HCT116 (cell line): ENCODE measurements at regions not wholly inside any gene's neighbourhood (a gene's known extent, or its start where the extent isn't known, plus 50 kb on each side); places are given as distances from the start of the nearest gene placed in this dataset.

Experiments
- ATAC-seq: fragments of 200-7000 bp; cut with Tn5 transposase; 2 replicates; pipeline ENCODE4 v1.9.1; 2020; ENCODE audit warnings: mild to moderate bottlenecking, moderate library complexity
- BruUV-seq: library from RNA; stranded (reverse); fragments of 400-500 nt; replicated peaks from 2 replicates; lab custom pipeline; 2021; lab: Mats Ljungman, UMichigan
- CTCF ChIA-PET: fragments of 300-600 bp; sonication (Branson Sonifier 250); formaldehyde crosslinking; loops from one replicate; lab custom pipeline; 2021; ENCODE audit warnings: antibody characterized with exemption; lab: Charles Lee
- POLR2A ChIA-PET: fragments of 300-600, 350-600 bp; sonication (Branson Sonifier 250); formaldehyde crosslinking; loops from one replicate; lab custom pipeline; 2021; ENCODE audit warnings: antibody characterized with exemption; lab: Charles Lee
- RAD21 ChIA-PET, 2 experiments: fragments of 300-600 bp; sonication (Branson Sonifier 250); formaldehyde crosslinking; loops; one replicate each; lab custom pipeline; 2023; ENCODE audit warnings: low total read pairs in 2 of 2; ENCODE audit not compliant: uncharacterized antibody in 2 of 2, unreplicated experiment in 2 of 2, low non-redundant PET in 1 of 2; lab: Charles Lee
- DNase-seq: peaks from one replicate; pipeline ENCODE4 v3.0.0-alpha.2; 2010; ENCODE audit warnings: low read depth, low spot score
- H2AFZ ChIP-seq: fragments of 200-600 bp; shearing (Covaris generic), sonication (generic); 2 replicates; pipeline ENCODE4 v1.6.1; 2017; ENCODE audit warnings: low read depth, mixed run types, mixed read lengths, antibody characterized with exemption, low read length; ENCODE audit not compliant: poor library complexity, severe bottlenecking
- H3K27ac ChIP-seq: 2 replicates; pipeline ENCODE4 v1.5.1; 2012; ENCODE audit warnings: low read depth, low read length
- H3K27me3 ChIP-seq: fragments of 200-600 bp; sonication (generic); 2 replicates; pipeline ENCODE4 v1.6.1; 2016; ENCODE audit warnings: mixed run types, low read length, mixed read lengths; ENCODE audit not compliant: insufficient read depth
- H3K36me3 ChIP-seq, 2 experiments: fragments of 200-500 bp in 1 of 2; fragments of 200-600 bp in 1 of 2; sonication (Bioruptor generic) in 1 of 2; sonication (generic) in 1 of 2; 2 replicates each; pipeline versions ENCODE4 v1.5.1 to v1.6.1; 2014 to 2016; ENCODE audit warnings: low read length in 2 of 2, inconsistent platforms in 1 of 2, mixed read lengths in 1 of 2, mixed run types in 1 of 2; ENCODE audit not compliant: insufficient read depth in 2 of 2, control insufficient read depth in 1 of 2
- H3K4me1 ChIP-seq, 2 experiments: fragments of 200-600 bp in 1 of 2; sonication (generic) in 1 of 2; 2 replicates each; pipeline versions ENCODE4 v1.5.1 to v1.6.1; 2012 to 2017; ENCODE audit warnings: low read length in 2 of 2, inconsistent platforms in 1 of 2, mild to moderate bottlenecking in 1 of 2, mixed read lengths in 1 of 2, mixed run types in 1 of 2, moderate library complexity in 1 of 2; ENCODE audit not compliant: insufficient read depth in 2 of 2, control insufficient read depth in 1 of 2
- H3K4me2 ChIP-seq: fragments of 200-600 bp; sonication (generic); 2 replicates; pipeline ENCODE4 v1.6.1; 2017; ENCODE audit warnings: mixed run types, low read length, mixed read lengths
- H3K4me3 ChIP-seq, 2 experiments: fragments of 200-600 bp in 1 of 2; sonication (generic) in 1 of 2; replicated peaks in 1 of 2; 2 replicates each; pipeline ENCODE4 v1.5.1; 2011 to 2016; ENCODE audit warnings: low read length in 2 of 2, control low read depth in 1 of 2, low read depth in 1 of 2, mild to moderate bottlenecking in 1 of 2, mixed read lengths in 1 of 2, mixed run types in 1 of 2
- H3K79me2 ChIP-seq: fragments of 200-600 bp; sonication (generic); 2 replicates; pipeline ENCODE4 v1.6.1; 2017; ENCODE audit warnings: mild to moderate bottlenecking, mixed run types, low read length, moderate library complexity, mixed read lengths; ENCODE audit not compliant: insufficient read depth
- H3K9ac ChIP-seq: fragments of 200-600 bp; sonication (generic); 2 replicates; pipeline ENCODE4 v1.6.1; 2016; ENCODE audit warnings: low read length, mixed read lengths
- H3K9me2 ChIP-seq: fragments of 200-600 bp; sonication (generic), shearing (Covaris generic); 2 replicates; pipeline ENCODE4 v1.6.1; 2017; ENCODE audit warnings: mixed run types, mild to moderate bottlenecking, moderate library complexity; ENCODE audit not compliant: insufficient read depth
- H3K9me3 ChIP-seq, 2 experiments: fragments of 200-500 bp in 1 of 2; fragments of 200-600 bp in 1 of 2; sonication (Bioruptor generic) in 1 of 2; sonication (generic) in 1 of 2; 2 replicates each; pipeline ENCODE4 v1.6.1; 2014 to 2017; ENCODE audit warnings: low read length in 2 of 2, mixed read lengths in 2 of 2, inconsistent platforms in 1 of 2, low read depth in 1 of 2, mild to moderate bottlenecking in 1 of 2, mixed run types in 1 of 2, moderate library complexity in 1 of 2; ENCODE audit not compliant: control insufficient read depth in 1 of 2, insufficient read depth in 1 of 2
- H4K20me1 ChIP-seq: fragments of 200-600 bp; sonication (generic), shearing (Covaris generic); 2 replicates; pipeline ENCODE4 v1.6.1; 2017; ENCODE audit warnings: mixed run types, mild to moderate bottlenecking, moderate library complexity; ENCODE audit not compliant: insufficient read depth
- ATF3 ChIP-seq: IDR thresholded peaks from 2 replicates; pipeline ENCODE4 v1.6.1; 2012
- CBX3 ChIP-seq: IDR thresholded peaks from 2 replicates; pipeline ENCODE4 v1.6.1; 2012; ENCODE audit warnings: low read depth
- EGR1 ChIP-seq: IDR thresholded peaks from 2 replicates; pipeline ENCODE4 v1.6.1; 2012; ENCODE audit warnings: low read depth
- EZH2phosphoT487 ChIP-seq: fragments of 200-600 bp; IDR thresholded peaks from 2 replicates; pipeline ENCODE4 v1.6.1; 2018; ENCODE audit warnings: antibody characterized with exemption, borderline replicate concordance
- FOSL1 ChIP-seq: IDR thresholded peaks from 2 replicates; pipeline ENCODE4 v1.6.1; 2012; ENCODE audit warnings: low read depth
- POLR2A ChIP-seq: IDR thresholded peaks from 2 replicates; pipeline ENCODE4 v1.7.0; 2011; ENCODE audit warnings: borderline replicate concordance; ENCODE audit not compliant: insufficient read depth, insufficient read length; ENCODE audit errors: extremely low read depth
- POLR2AphosphoS5 ChIP-seq: IDR thresholded peaks from 2 replicates; pipeline ENCODE4 v1.6.1; 2011; ENCODE audit warnings: mild to moderate bottlenecking, low read depth, low read length, moderate library complexity
- RAD21 ChIP-seq: IDR thresholded peaks from 2 replicates; pipeline ENCODE4 v1.6.1; 2012; ENCODE audit warnings: low read depth, mild to moderate bottlenecking
- REST ChIP-seq: IDR thresholded peaks from 2 replicates; pipeline ENCODE4 v1.6.1; 2012; ENCODE audit warnings: low read depth
- SRF ChIP-seq: IDR thresholded peaks from 2 replicates; pipeline ENCODE4 v1.6.1; 2012; ENCODE audit warnings: low read depth
- TCF7L2 ChIP-seq: IDR thresholded peaks from 2 replicates; pipeline ENCODE4 v1.7.0; 2011; ENCODE audit warnings: borderline replicate concordance, inconsistent platforms; ENCODE audit not compliant: insufficient read depth, insufficient read length; ENCODE audit errors: extremely low read depth
- YY1 ChIP-seq: IDR thresholded peaks from 2 replicates; pipeline ENCODE4 v1.6.1; 2011; ENCODE audit warnings: low read length, low read depth, moderate library complexity, mild to moderate bottlenecking; ENCODE audit not compliant: insufficient replicate concordance; ENCODE audit errors: extremely low read depth
- ZFX ChIP-seq: fragments of 450-650 bp; IDR thresholded peaks from 2 replicates; pipeline ENCODE4 v1.6.1; 2017
- ZNF274 ChIP-seq: fragments of 200-500 bp; sonication (Bioruptor generic); IDR thresholded peaks from 2 replicates; pipeline ENCODE4 v1.6.1; 2014; ENCODE audit warnings: mild to moderate bottlenecking, low read depth, low read length, inconsistent platforms
- intact Hi-C: fragments of 100-400 bp; cut with micrococcal nuclease; formaldehyde crosslinking; loops from 2 replicates; pipeline ENCODE4 v1.10.0; 2022
- TF ChIP-seq, protein P1 (sequence below), 3 experiments: fragments of 200-600 bp in 1 of 3; sonication (generic) in 1 of 3; IDR thresholded peaks in 2 of 3; conservative IDR thresholded peaks in 1 of 3; 2 replicates each; pipeline ENCODE4 v1.5.1; 2012 to 2017; ENCODE audit warnings: low read depth in 2 of 3, low read length in 2 of 3, antibody characterized with exemption in 1 of 3, borderline replicate concordance in 1 of 3, control low read depth in 1 of 3, mild to moderate bottlenecking in 1 of 3, mixed read lengths in 1 of 3, mixed run types in 1 of 3, moderate library complexity in 1 of 3; ENCODE audit not compliant: insufficient read depth in 1 of 3
- TF ChIP-seq, protein P2 (sequence below): IDR thresholded peaks from 2 replicates; pipeline ENCODE4 v1.6.1; 2011; ENCODE audit warnings: mild to moderate bottlenecking, low read length, moderate library complexity; ENCODE audit not compliant: insufficient replicate concordance; ENCODE audit errors: extremely low read depth

DNA sequence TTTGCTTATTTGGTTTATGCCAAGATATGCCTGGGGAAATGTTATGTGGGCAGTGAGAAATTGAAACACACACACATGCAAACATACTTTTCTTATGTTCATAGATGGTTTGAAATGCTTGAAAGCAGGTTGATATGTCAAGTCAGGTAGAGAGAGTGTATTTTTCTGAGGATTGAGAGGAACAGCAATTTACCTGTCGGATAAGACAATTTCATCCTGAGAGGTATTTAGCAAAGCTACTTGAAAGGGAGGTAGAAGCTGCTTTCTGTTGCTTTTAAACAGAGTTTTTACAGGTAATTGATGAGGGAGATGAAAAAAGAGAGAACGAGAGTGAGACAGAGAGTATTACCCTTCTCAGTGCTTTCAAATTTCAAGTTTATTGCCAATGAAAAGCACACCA lies 854.3 kb downstream of the CDH8 start (continued):
- TF ChIP-seq REST (no peak), EGR1 (no peak), POLR2A (no peak)

DNA sequence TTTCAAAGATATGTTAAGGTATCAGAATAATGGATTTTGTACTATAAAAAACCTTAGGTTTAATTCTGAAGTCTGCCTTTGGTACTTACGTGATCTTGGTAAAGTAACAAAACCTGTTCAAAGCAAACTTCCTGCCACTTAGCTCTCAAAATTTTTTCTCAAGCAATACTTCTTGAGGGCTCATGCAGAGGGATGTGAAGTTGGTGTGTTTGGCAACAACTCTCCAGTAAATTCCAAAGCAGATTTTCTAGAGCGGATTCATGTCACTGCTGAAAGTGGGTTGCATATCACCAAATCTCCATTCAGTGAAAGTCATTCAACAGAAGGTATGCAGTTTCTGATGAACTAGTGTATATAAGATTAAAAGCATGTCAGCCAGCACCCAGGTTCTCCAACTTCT lies 856.7 kb downstream of the CDH8 start:
- Histone ChIP-seq H3K4me3 (no peak overlapping the region), H3K4me2 (no peak overlapping the region), H2AFZ (no peak overlapping the region), H3K79me2 (no peaks in the 10 kb centered on the region), H3K27me3 (no peaks in the 10 kb centered on the region), H4K20me1 (no peaks in the 10 kb centered on the region), H3K9ac (no peak overlapping the region), H3K9me3 (peaks cover 11 to 48% of the 10 kb centered on the region in 2 experiments; a peak in 2 of 4 replicates), H3K4me1 (no peaks in the 10 kb centered on the region)
- ChIA-PET POLR2A (no interaction called here), CTCF (no interaction called here)
- DNase-seq, result no peak
- TF ChIP-seq CBX3, result no peak
- TF ChIP-seq POLR2AphosphoS5, result no peak
- TF ChIP-seq, protein P1, sequence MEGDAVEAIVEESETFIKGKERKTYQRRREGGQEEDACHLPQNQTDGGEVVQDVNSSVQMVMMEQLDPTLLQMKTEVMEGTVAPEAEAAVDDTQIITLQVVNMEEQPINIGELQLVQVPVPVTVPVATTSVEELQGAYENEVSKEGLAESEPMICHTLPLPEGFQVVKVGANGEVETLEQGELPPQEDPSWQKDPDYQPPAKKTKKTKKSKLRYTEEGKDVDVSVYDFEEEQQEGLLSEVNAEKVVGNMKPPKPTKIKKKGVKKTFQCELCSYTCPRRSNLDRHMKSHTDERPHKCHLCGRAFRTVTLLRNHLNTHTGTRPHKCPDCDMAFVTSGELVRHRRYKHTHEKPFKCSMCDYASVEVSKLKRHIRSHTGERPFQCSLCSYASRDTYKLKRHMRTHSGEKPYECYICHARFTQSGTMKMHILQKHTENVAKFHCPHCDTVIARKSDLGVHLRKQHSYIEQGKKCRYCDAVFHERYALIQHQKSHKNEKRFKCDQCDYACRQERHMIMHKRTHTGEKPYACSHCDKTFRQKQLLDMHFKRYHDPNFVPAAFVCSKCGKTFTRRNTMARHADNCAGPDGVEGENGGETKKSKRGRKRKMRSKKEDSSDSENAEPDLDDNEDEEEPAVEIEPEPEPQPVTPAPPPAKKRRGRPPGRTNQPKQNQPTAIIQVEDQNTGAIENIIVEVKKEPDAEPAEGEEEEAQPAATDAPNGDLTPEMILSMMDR (IDR thresholded peaks at IDR 0.05 in 2 of 3, conservative IDR thresholded peaks at IDR 0.05 in 1 of 3; ENCODE audit: borderline replicate concordance in 1 of 3, insufficient read depth in 1 of 3, low read depth in 2 of 3, low read length in 2 of 3), result no peak
- TF ChIP-seq, protein P2, sequence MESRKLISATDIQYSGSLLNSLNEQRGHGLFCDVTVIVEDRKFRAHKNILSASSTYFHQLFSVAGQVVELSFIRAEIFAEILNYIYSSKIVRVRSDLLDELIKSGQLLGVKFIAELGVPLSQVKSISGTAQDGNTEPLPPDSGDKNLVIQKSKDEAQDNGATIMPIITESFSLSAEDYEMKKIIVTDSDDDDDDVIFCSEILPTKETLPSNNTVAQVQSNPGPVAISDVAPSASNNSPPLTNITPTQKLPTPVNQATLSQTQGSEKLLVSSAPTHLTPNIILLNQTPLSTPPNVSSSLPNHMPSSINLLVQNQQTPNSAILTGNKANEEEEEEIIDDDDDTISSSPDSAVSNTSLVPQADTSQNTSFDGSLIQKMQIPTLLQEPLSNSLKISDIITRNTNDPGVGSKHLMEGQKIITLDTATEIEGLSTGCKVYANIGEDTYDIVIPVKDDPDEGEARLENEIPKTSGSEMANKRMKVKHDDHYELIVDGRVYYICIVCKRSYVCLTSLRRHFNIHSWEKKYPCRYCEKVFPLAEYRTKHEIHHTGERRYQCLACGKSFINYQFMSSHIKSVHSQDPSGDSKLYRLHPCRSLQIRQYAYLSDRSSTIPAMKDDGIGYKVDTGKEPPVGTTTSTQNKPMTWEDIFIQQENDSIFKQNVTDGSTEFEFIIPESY, result no peak
- no peak for TF ChIP-seq ZFX
- TF ChIP-seq YY1, result no peak
- no peak for TF ChIP-seq ATF3
- TF ChIP-seq RAD21, result no peak
- no peak for TF ChIP-seq ZNF274
- no peak for TF ChIP-seq TCF7L2
- no peak for TF ChIP-seq EGR1
- no peak for TF ChIP-seq EZH2phosphoT487
- TF ChIP-seq FOSL1, result no peak
- TF ChIP-seq POLR2A, result no peak
- no peak for TF ChIP-seq SRF
- TF ChIP-seq, all 23 proteins: peak for 0
- H3K36me3 ChIP-seq, result no peaks in the 10 kb centered on the region
- ATAC-seq, result no peak
- no TSS peak for BruUV-seq
- RAD21 ChIA-PET, result no interaction called here
- intact Hi-C loops, result no loop called here
- no peaks in the 10 kb centered on the region for H3K9me2 ChIP-seq
- H3K27ac ChIP-seq, result no peak overlapping the region
